NCI-H146 treated with DMSO at 0.1 percent for 48 hours (cell line): ENCODE measurements at regions not wholly inside any gene's neighbourhood (a gene's known extent, or its start where the extent isn't known, plus 50 kb on each side); places are given as distances from the start of the nearest gene placed in this dataset.

ENCODE experiments used
- DNase-seq: peaks from one replicate; lab custom pipeline; 2025; ENCODE audit not compliant: unreplicated experiment; lab: John Stamatoyannopoulos, UW

GRCh38 chr2:15718944-15719323 is 127.3 kb downstream of the DDX1 start:
- DNase-seq: no peak

GRCh38 chr2:15719566-15720313 is 128.1 kb downstream of the DDX1 start:
- DNase-seq: no peak

- no peak for DNase-seq
Measured at GRCh38 chr2:15720561-15721307, 129.1 kb downstream of the DDX1 start.

- no peak for DNase-seq
Measured at GRCh38 chr2:15721411-15722067, 129.9 kb downstream of the DDX1 start.

- DNase-seq: no peak
Measured at GRCh38 chr2:15722980-15723379, 131.3 kb downstream of the DDX1 start.

- no peak for DNase-seq
Measured at GRCh38 chr2:15724235-15724634, 132.6 kb downstream of the DDX1 start.

- DNase-seq: no peak
Measured at GRCh38 chr2:15725101-15725781, 133.6 kb downstream of the DDX1 start.

- DNase-seq: no peak
Measured at GRCh38 chr2:15725782-15726112, 134.1 kb downstream of the DDX1 start.

- DNase-seq: no peak
Measured at GRCh38 chr2:15726321-15727057, 134.8 kb downstream of the DDX1 start.

- DNase-seq: no peak
Measured at GRCh38 chr2:15727396-15728244, 136.0 kb downstream of the DDX1 start.

GRCh38 chr2:15728245-15728938 is 136.7 kb downstream of the DDX1 start:
- no peak for DNase-seq

- DNase-seq: no peak
Measured at GRCh38 chr2:15729001-15729400, 137.3 kb downstream of the DDX1 start.

- DNase-seq: peak; percentile 47
Measured at GRCh38 chr2:15729709-15730544, 138.3 kb downstream of the DDX1 start.

GRCh38 chr2:15730545-15731212 is 139.0 kb downstream of the DDX1 start:
- peak; percentile 47 for DNase-seq

- no peak for DNase-seq
Measured at GRCh38 chr2:15731213-15731888, 139.7 kb downstream of the DDX1 start.

GRCh38 chr2:15731889-15732271 is 140.2 kb downstream of the DDX1 start:
- no peak for DNase-seq

GRCh38 chr2:15732341-15733077 is 140.8 kb downstream of the DDX1 start:
- DNase-seq: no peak
